Adrenal gland (tissue), 5 donors: ENCODE measurements at regions not wholly inside any gene's neighbourhood (a gene's known extent, or its start where the extent isn't known, plus 50 kb on each side); places are given as distances from the start of the nearest gene placed in this dataset.

Experiments
- CTCF ChIP-seq, 6 experiments: fragments of 450-650 bp in 4 of 6; fragments of 200-600 bp in 2 of 6; sonication (generic) in 1 of 6; IDR thresholded peaks; 1 replicate in 5 of 6; 2 replicates in 1 of 6; pipeline versions ENCODE4 v1.5.1 to v1.8.0; 2016 to 2021; ENCODE audit warnings: antibody characterized with exemption in 6 of 6, mild to moderate bottlenecking in 2 of 6, moderate library complexity in 1 of 6
- POLR2A ChIP-seq, 2 donors: fragments of 450-650 bp; IDR thresholded peaks; one replicate each; pipeline ENCODE4 v1.6.1; 2017; ENCODE audit warnings: antibody characterized with exemption in 2 of 2, mild to moderate bottlenecking in 2 of 2, moderate library complexity in 1 of 2
- donor health status: DM: no; HTN: no; CAD: no.

- no peak for TF ChIP-seq CTCF (IDR thresholded peaks at IDR 0.05)
- no peak for TF ChIP-seq POLR2A (IDR thresholded peaks at IDR 0.05)
Measured at GRCh38 chr20:56988446-56988845, 278.0 kb downstream of the BMP7 start.
